GM18861 (cell line): ENCODE measurements at regions not wholly inside any gene's neighbourhood (a gene's known extent, or its start where the extent isn't known, plus 50 kb on each side); places are given as distances from the start of the nearest gene placed in this dataset.

Experiments
- ATAC-seq: cut with Tn5 transposase; IDR thresholded peaks from one replicate; pipeline ENCODE4 v1.9.1; 2021; ENCODE audit not compliant: unreplicated experiment

GRCh38 chr2:790634-791245 lies 113.5 kb upstream of the TMEM18 start:
- no peak for ATAC-seq

GRCh38 chr2:790081-790480 lies 112.9 kb upstream of the TMEM18 start:
- ATAC-seq = no peak

- no peak for ATAC-seq
Observed at GRCh38 chr2:789529-789928, 112.3 kb upstream of the TMEM18 start.

- ATAC-seq = no peak
Observed at GRCh38 chr2:788227-789032, 111.2 kb upstream of the TMEM18 start.

GRCh38 chr2:784753-785152 lies 107.5 kb upstream of the TMEM18 start:
- no peak for ATAC-seq

DNA sequence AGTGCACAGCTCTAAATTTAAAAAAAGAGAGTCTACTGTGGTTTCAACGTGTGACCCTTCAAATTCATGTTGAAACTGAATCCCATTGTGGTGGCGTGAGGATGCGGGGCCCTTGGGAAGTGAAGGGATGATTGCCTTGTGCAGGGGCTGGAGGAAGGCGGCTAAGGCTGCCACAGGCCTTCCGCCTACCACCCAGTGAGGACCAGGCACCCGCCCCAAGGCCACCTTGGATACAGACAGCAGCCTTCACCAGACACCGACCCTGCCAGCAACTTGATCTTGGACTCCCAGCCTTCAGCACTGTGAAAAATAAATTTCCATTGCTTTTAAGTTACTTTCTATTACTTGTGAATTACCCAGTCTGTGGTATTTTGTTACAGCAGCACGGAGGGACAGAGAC lies 103.4 kb upstream of the TMEM18 start:
- ATAC-seq = no peak

- no peak for ATAC-seq
Observed at GRCh38 chr2:780002-780401, 102.8 kb upstream of the TMEM18 start.

DNA sequence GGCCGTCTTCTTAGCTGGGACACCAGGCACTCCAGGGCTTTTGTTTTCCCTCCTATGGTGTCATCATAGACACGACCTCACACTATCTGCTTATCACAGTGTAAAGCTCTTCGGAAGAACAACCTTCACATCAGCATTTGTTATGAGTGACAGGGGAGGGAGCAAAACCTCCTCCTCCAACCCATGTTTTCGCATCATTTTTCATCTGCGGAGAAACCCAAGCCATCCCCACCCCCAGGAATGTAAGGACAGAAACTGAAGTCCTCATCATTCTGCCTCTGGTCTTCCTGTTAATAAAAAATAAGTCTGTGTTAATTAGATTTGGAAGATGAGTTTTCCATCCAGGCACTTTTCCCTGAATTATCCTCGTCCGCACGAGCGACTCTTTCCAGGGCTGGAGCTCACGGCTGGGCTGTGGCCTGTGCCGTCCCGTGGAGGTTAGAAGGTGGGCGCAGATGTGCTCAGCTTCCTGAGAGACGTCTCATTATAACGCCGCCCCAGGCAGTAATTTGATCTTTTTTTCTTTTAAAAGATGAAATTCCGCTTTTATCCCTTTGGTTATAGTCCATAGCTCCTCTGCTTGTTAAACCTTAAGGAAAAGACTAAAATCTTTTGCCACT lies 101.6 kb upstream of the TMEM18 start:
- ATAC-seq = no peak

DNA sequence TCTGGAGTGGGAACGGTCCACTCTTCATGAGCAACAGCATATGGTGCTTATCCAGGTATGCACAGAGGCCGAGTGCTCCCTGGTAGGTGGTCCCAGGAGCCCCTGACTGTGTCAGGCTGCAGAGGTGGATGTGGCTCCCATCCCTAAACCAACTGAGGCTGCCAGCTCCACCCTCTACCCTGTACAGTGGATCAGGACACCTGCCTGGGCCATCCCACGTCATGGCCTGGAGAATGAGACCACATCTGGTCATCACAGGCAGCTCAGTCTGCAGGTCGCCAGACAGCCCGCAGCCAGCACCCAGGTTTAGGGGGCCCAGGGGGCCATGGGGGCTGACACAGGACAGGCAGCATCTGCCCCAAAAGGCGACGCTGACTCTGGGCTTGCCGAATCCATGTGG lies 100.3 kb upstream of the TMEM18 start:
- no peak for ATAC-seq

GRCh38 chr2:777051-777450 lies 99.8 kb upstream of the TMEM18 start:
- ATAC-seq = no peak

DNA sequence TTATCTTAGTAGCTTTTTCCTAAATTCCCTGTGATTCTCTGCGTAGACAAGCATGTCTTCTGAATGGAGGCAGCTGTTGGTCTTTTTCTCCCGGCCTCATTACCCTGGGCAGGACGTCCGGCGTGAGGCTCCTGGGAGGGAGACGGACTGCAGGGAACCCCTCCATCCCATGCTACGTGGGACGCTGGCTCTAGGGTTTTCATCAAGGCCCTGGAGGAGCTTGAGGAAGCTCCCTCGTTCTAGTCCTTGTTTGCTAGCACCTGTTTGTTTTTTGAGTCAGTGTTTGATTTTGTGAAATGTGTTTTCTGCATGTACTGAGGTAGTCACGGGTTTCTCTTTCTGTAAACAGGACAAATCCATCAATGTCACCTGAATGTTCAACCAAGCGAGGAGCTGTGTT lies 99.3 kb upstream of the TMEM18 start:
- no peak for ATAC-seq

DNA sequence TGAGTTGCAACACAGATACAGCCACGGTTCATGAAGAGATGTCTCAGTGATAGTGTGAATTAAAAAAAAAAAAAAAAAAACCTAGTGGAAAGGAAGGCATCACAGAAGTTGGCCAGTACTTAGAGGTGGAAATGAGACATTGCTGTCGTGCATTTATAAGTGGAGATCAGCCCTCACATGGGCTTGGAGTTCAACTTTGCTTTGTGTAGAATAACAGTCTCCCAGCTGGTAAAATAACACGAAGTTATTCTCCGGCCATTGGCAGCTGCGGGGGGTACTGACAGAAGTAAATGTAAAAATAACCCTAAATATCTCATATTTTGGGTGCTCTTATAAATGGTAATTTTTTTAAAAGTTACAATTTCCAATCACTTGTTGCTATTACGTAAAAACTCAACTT lies 98.8 kb upstream of the TMEM18 start:
- no peak for ATAC-seq

GRCh38 chr2:774436-774835 lies 97.2 kb upstream of the TMEM18 start:
- no peak for ATAC-seq

DNA sequence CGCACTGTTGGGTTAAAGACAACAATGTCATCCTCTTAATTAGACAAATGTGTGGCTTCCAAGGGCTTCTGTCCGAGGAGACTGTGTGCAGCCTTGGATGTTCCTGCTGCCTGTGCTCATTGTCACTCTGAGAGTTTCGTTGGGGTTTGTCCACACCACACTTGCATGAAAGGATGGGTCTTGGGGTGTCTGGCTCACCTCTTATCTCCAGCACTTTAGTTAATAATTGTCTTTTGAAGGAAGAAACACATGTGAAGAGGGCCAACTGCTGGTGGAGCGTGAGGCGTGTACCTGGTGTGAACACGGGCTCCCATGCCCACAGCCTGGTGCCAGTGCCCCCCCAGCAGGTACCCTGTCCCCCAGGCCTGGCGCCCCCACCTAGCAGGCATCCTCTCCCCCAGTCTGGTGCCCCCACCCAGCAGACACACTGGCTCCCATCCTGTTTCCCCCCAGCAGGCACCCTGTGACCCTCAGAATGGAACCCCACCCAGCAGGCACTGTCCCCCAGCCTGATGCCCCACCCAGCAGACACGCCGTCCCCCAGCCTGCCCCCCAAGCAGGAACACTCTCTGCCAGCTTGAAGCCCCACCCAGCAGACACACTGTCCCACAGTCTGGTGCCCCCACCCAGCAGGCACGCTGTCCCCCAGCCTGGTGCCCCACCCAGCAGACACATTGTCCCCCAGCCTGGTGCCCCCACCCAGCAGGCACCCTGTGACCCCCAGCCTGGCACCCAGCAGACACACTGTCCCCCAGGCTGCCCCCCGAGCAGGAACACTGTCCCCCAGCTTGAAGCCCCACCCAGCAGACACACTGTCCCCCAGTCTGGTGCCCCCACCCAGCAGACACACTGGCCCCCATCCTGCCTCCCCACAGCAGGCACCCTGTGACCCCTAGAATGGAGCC lies 96.3 kb upstream of the TMEM18 start:
- ATAC-seq = no peak

DNA sequence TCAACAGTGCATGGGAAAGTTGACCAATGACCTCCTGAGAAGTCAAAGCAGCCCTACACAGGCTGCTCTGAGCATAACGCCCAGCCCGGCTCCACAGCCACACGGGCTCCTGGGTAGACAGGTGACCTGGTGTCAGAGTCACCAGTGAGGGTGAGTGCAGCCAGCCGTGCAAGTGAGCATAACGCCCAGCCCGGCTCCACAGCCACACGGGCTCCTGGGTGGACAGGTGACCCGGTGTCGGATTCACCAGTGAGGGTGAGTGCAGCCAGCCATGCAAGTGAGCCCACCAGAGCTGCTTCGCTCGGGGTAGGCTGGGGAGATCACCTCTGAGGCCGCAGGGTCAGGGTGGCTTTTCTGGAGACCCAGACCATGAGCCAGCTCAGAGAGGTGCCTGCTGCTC lies 94.3 kb upstream of the TMEM18 start:
- no peak for ATAC-seq

DNA sequence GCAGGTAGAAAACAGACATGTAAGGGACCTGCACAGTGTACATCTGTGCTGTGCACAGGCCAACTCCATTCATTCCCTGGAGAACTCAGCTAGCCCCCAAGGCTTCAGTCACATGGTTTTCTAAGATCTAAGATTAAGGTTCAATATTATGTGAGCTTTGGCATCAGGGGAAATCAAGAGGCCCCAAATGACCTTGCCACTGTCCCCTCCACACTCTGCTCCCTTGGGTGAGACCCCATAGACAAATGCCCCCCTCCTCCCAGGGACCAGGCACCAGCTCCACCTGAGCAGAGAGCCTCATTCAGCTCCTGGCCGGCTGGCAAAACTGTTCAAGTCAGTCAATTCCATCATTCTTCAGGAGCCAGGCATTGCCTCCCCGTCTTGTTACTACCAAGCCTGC lies 93.6 kb upstream of the TMEM18 start:
- ATAC-seq = no peak

DNA sequence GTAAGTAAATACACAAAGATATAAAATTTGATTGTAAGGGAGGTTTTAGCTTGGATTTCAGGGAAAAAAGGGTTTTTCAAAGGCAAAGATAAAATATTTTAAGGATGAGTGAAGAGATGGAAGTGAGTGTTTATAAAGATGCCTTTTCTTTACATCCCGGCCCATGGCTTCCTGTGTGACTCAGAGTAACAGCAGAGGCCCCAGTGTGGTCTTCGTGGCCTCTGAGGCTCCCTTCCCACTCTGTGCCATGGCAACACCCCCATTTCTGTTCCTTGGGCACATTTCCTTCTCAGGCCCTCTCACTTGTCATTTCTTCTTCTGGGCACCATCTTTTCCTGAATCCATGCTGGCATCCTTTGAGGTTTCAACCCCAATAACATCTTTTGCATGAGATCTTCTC lies 92.6 kb upstream of the TMEM18 start:
- ATAC-seq = no peak

GRCh38 chr2:768451-768850 lies 91.2 kb upstream of the TMEM18 start:
- no peak for ATAC-seq

GRCh38 chr2:767944-768343 lies 90.7 kb upstream of the TMEM18 start:
- no peak for ATAC-seq

- no peak for ATAC-seq
Observed at GRCh38 chr2:767440-767839, 90.2 kb upstream of the TMEM18 start.

DNA sequence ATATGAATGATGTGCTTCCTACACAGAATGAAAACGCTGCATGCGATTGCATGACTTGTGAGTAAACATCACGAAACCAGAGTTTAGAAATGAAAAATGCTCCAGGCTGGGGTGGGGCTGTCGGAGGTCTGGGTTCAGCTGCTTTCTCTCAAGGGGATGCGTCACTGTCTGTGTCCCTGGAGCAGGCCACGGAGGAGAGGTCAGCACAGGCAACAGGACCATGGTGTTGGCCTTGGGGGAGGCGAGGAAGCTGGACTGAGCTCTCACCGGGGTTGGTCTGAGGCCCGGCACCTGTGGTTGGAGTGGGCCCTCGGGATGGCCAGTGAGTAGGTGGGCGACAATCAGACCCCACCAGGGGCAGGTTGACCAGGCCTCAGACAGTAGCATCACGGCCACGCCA lies 89.0 kb upstream of the TMEM18 start:
- ATAC-seq = no peak
